Epithelial cell of esophagus (primary cell): ENCODE measurements at regions not wholly inside any gene's neighbourhood (a gene's known extent, or its start where the extent isn't known, plus 50 kb on each side); places are given as distances from the start of the nearest gene placed in this dataset.

Experiments
- DNase-seq: peaks from one replicate; pipeline ENCODE4 v3.0.0; 2010; ENCODE audit warnings: low read depth
- H3K4me3 ChIP-seq: 2 replicates; pipeline ENCODE4 v1.5.1; 2011; ENCODE audit warnings: mild to moderate bottlenecking, low read length, control low read depth
- CTCF ChIP-seq: IDR thresholded peaks from 2 replicates; pipeline ENCODE4 v1.5.1; 2011; ENCODE audit warnings: low read depth, mild to moderate bottlenecking, low read length, control low read depth, inconsistent platforms; ENCODE audit not compliant: insufficient read depth; ENCODE audit errors: missing control alignments

- TF ChIP-seq CTCF = no peak
Measured at GRCh38 chr17:73777131-73777449, 132.8 kb upstream of the SDK2 start.

GRCh38 chr17:73782231-73782630 lies 138.0 kb upstream of the SDK2 start:
- no peak for DNase-seq
- TF ChIP-seq CTCF = no peak
- H3K4me3 ChIP-seq = no peak overlapping the region

More at GRCh38 chr17:73777131-73777449, 132.8 kb upstream of the SDK2 start:
- no peak for DNase-seq
- no peak overlapping the region for H3K4me3 ChIP-seq

GRCh38 chr17:73782641-73783381 lies 138.6 kb upstream of the SDK2 start:
- no peak overlapping the region for H3K4me3 ChIP-seq
- DNase-seq = no peak
- TF ChIP-seq CTCF = no peak

GRCh38 chr17:73783382-73783766 lies 139.1 kb upstream of the SDK2 start:
- H3K4me3 ChIP-seq = no peak overlapping the region
- TF ChIP-seq CTCF = no peak
- no peak for DNase-seq

- no peak overlapping the region for H3K4me3 ChIP-seq
- DNase-seq = no peak
- TF ChIP-seq CTCF = no peak
Measured at GRCh38 chr17:73783945-73784603, 139.8 kb upstream of the SDK2 start.

GRCh38 chr17:73785496-73785895 lies 141.3 kb upstream of the SDK2 start:
- no peak overlapping the region for H3K4me3 ChIP-seq
- no peak for TF ChIP-seq CTCF
- no peak for DNase-seq
